Endothelial cell of hepatic sinusoid (primary cell): ENCODE measurements at regions not wholly inside any gene's neighbourhood (a gene's known extent, or its start where the extent isn't known, plus 50 kb on each side); places are given as distances from the start of the nearest gene placed in this dataset.

Experiments used
- in situ Hi-C: cut with HindIII; loops from 2 replicates; pipeline ENCODE4 v1.10.0; 2017; ENCODE audit warnings: low sequenced_read_pairs

DNA sequence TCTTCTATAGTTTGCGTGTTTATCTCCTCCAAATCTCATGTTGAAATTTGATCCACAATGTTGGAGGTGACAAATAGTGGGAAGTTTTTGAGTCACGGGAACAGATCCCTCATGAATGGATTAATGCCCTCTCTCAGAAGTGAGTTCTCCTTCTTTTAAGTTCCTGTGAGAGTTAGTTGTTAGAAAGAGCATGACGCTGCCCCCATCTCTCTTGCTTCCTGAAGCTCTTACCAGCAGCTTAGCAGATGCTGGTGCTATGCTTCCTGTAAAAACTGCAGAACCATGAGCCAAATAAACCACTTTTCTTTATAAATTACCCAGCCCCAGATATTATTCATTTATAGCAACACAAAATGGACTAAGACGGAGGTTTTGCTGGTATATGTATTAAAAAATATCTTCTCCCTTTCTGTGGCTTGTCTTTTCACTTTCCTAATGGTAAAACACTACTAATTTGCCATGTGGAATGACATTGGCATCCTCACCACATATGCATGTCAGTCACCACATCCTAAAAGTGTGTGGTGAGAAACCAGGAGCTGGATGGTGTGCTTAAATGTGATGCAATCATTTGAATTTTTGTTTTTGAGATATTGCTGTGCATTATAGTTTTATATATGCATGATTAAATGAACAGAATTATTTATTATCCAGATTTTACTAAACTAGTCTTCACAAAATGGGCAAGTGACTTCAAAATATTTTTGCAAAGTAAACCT is 449.3 kb downstream of the ADAMTS20 start:
- in situ Hi-C loops = no loop called here

- in situ Hi-C loops = no loop called here
Observed at GRCh38 chr12:43100231-43100630, 451.8 kb downstream of the ADAMTS20 start.

GRCh38 chr12:43099691-43100163 is 452.3 kb downstream of the ADAMTS20 start:
- in situ Hi-C loops = no loop called here

DNA sequence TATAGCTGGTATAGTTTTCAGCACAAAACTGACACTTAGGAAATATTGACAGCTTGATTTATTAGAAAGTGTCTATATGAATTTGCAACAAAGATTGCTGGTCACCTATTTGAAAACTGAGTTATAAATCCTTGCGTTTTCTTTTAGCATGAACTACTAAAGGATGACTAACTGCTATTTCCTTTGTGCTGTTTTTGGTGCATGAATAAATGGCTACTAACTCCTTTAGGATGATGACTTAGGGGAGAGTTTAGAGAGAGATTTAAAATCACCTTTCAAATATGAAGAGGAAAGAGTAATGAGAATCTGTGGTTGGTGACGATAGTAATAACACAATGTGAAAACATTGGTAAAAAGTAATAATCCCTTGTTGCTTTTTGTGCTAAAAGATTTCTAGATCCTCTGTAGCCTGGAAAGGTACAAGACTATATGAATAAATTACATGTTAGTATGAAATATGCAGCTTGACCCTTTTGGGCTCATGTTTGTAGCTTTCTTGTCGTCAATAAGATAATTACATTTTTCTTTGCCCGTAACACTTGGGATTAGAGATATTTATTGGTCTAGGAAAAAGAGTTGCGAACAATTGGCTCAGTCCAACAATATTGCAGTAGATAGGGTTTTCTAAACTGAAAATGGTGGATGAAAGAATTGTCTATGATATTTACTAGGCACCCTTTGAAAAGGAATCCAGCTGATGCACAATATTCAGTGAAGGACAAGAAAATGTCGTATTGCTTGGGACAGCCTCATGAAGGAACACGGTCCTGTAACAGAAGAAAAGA is 453.0 kb downstream of the ADAMTS20 start:
- in situ Hi-C loops = no loop called here

GRCh38 chr12:43098071-43098470 is 453.9 kb downstream of the ADAMTS20 start:
- in situ Hi-C loops = no loop called here

DNA sequence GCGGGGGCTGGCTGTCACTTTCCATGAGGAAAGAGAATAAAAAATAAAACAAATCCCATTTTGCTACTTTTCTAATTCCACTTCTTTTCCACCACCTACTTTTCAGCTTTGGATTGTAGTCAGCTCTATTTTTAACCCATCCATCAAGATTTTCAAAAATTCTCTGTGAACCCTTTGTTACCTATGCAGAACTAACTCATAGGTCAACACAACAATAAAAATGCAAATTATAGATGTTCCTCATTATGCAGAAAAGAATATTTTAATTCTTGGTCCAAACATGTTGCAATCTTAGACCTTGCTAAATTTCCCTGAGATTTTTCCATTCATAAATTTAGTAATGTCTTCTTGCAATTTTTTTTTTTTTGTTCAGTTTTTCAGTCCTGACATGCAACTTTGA is 454.5 kb downstream of the ADAMTS20 start:
- in situ Hi-C loops = no loop called here

DNA sequence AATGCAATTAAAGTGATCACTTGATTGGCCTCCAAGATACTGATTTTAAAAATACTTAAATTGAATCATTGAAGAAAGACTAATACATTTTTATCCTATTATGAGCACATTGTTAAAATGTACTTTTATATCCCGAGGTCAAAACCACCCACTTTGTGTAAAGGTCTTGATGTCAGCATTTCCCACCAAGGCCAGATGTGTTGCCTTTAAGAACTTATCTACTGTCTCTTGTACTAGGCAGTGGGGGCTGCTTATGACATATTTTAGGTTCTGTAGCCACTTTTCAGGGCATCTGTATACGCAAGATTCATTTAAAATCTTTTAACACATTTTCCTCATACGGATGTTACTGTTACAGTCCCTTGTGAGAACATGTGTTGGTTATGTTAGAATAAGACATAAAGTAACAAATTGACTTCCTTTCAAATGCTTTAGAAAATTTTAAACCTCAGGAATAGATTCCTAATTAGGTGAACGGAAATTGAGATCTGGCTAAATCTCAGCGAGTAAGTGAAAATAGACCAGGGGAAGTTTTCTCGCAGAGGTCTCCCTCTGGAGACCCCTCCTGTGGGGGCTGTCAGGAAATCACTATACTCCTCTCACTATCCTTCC is 456.2 kb downstream of the ADAMTS20 start:
- in situ Hi-C loops = no loop called here

- in situ Hi-C loops = no loop called here
Observed at GRCh38 chr12:43094886-43095575, 457.0 kb downstream of the ADAMTS20 start.

DNA sequence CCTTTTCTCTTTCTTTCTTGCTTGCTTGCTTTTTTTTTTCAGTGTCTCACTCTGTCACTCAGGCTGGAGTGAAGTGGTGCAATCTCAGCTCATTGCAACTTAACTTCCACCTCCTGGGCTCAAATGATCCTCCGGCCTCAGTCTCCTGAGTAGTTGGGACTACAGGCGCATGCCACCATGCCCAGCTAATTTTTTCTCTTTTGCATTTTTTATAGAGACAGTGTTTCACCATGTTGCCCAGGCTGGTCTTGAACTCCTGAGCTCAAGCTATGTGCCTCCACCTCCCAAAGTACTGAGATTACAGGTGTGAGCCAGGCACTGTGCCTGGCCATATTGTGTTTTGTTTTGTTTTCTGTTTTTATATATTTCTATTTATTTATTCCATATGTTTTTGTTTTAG is 461.0 kb downstream of the ADAMTS20 start:
- in situ Hi-C loops = no loop called here

GRCh38 chr12:43087195-43088091 is 464.6 kb downstream of the ADAMTS20 start:
- in situ Hi-C loops = loop anchor here (5.0 kb wide), 1 partner anchor 50 kb away; no protein-coding TSS in a partner anchor

DNA sequence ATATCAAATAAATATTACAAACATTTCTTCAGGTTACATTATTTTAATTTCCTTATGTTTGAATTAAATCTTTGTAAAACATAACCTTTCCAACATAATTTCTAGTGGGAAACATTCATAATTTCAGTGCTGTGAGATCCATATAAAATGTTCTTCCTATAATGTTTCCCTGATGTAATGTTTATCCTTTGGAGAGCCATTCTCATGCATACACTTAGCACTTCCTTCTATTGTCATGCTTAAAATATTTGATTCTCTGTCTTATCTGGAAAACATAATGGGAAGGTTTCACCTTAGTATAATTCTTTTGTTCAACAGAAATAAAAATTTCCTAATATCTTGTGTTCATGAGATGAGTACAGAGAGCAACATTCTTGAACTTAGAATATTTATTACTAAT is 472.5 kb downstream of the ADAMTS20 start:
- in situ Hi-C loops = no loop called here

- in situ Hi-C loops = no loop called here
Observed at GRCh38 chr12:43078976-43079375, 473.0 kb downstream of the ADAMTS20 start.

DNA sequence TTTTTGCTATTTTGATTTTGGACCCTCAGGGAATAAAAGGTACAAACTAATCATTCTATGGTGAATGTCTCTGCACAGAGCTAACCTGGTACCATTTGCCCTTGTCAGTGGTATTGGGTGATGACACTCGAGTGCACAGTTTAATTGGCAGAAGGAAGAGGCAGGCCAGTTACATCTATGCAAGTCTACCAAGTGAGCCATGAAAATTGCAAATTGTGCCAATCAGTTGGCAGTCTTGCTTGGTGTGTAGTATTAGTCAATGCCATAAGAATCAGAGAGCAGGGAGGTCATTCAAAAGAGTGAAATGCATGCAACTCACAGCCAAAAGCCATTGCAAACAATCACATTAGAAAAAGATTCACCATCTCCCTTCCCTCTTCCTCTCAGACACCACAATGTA is 479.6 kb downstream of the ADAMTS20 start:
- in situ Hi-C loops = no loop called here

DNA sequence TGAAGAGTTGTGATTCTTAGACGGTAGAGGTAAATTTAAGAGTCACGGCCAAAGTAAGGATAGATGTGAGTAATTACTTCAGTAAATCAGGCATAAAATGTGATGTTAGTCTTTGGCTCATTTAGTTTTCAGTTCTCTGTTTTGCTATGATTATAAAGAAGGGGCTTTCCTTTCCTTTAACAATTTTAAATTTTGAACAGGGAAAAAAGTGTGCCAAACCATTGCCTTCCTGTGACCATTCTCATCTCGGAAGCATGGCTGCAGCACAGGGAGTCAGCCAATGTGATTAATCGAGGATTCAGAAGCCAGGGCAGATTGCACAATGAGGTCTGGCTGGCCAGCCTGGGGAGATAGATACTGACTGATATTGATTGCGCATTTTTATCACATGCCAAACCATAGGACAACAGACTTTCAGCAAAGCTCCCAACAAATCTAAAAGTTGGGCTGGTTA is 480.2 kb upstream of the PRICKLE1 start:
- in situ Hi-C loops = no loop called here

GRCh38 chr12:43066471-43066870 is 476.9 kb upstream of the PRICKLE1 start:
- in situ Hi-C loops = no loop called here

DNA sequence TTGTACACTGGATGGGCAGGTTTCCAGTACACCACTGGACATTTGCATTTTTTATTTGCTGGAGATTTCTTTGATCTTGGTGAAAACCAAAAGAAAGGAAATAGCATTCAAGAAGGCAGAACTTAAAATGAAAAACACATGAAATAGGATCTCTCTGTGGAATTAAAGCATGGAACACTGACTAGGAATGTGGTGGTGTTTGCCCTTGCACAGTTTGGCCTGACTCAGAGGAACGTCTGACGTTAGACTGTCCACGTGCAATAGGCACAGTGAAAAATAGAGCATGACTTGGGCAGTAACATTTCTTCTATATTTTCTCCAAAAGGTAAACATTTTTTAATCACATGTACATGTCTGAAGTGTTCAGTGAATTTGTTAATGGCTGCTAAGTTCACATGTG is 474.1 kb upstream of the PRICKLE1 start:
- in situ Hi-C loops = no loop called here

- in situ Hi-C loops = no loop called here
Observed at GRCh38 chr12:43062201-43062895, 472.8 kb upstream of the PRICKLE1 start.

- in situ Hi-C loops = no loop called here
Observed at GRCh38 chr12:43060742-43061141, 471.2 kb upstream of the PRICKLE1 start.

GRCh38 chr12:43058616-43059015 is 469.1 kb upstream of the PRICKLE1 start:
- in situ Hi-C loops = no loop called here
